ENCODE measurements at regions not wholly inside any gene's neighbourhood (a gene's known extent, or its start where the extent isn't known, plus 50 kb on each side); places are given as distances from the start of the nearest gene placed in this dataset.

- DNase-seq, result no peak
Measured at GRCh38 chr11:128327274-128327673, 260.1 kb downstream of the ETS1 start.

GRCh38 chr11:128326791-128327190, 260.6 kb downstream of the ETS1 start:
- no peak for DNase-seq

- DNase-seq, result peak; percentile 91
Measured at GRCh38 chr11:128324531-128325141, 262.7 kb downstream of the ETS1 start.

GRCh38 chr11:128324051-128324481, 263.3 kb downstream of the ETS1 start:
- no peak for DNase-seq

- DNase-seq, result peak; percentile 79
Measured at GRCh38 chr11:128323381-128323780, 264.0 kb downstream of the ETS1 start.

- peak; percentile 91 for DNase-seq
Measured at GRCh38 chr11:128318856-128319474, 268.4 kb downstream of the ETS1 start.

- no peak for DNase-seq
Measured at GRCh38 chr11:128316541-128317227, 270.7 kb downstream of the ETS1 start.

GRCh38 chr11:128315933-128316332, 271.4 kb downstream of the ETS1 start:
- no peak for DNase-seq

- DNase-seq, result no peak
Measured at GRCh38 chr11:128313931-128314330, 273.4 kb downstream of the ETS1 start.

- peak; percentile 39 for DNase-seq
Measured at GRCh38 chr11:128311742-128312719, 275.3 kb downstream of the ETS1 start.

- DNase-seq, result no peak
Measured at GRCh38 chr11:128310676-128311445, 276.5 kb downstream of the ETS1 start.

- no peak for DNase-seq
Measured at GRCh38 chr11:128310005-128310404, 277.4 kb downstream of the ETS1 start.

- DNase-seq, result no peak
Measured at GRCh38 chr11:128308794-128309193, 278.6 kb downstream of the ETS1 start.

- peak; percentile 58 for DNase-seq
Measured at GRCh38 chr11:128305588-128305987, 281.8 kb downstream of the ETS1 start.

GRCh38 chr11:128304666-128305485, 282.5 kb downstream of the ETS1 start:
- DNase-seq, result peak; percentile 82

- DNase-seq, result peak; percentile 47
Measured at GRCh38 chr11:128304116-128304515, 283.2 kb downstream of the ETS1 start.

GRCh38 chr11:128303383-128303782, 284.0 kb downstream of the ETS1 start:
- DNase-seq, result no peak

- peak; percentile 96 for DNase-seq
Measured at GRCh38 chr11:128302425-128303186, 284.8 kb downstream of the ETS1 start.

- DNase-seq, result peak; percentile 52
Measured at GRCh38 chr11:128301756-128302155, 285.6 kb downstream of the ETS1 start.

- DNase-seq, result peak; percentile 71
Measured at GRCh38 chr11:128300785-128301184, 286.6 kb downstream of the ETS1 start.

Data from CD4-positive, alpha-beta T cell treated with Interleukin-17A for 1 hour (primary cell).